Osteoblast (primary cell): ENCODE measurements at regions not wholly inside any gene's neighbourhood (a gene's known extent, or its start where the extent isn't known, plus 50 kb on each side); places are given as distances from the start of the nearest gene placed in this dataset.

ENCODE experiments used
- DNase-seq: peaks from one replicate; pipeline ENCODE4 v3.0.0; 2011; ENCODE audit warnings: low spot score, mixed read lengths; ENCODE audit not compliant: insufficient read length; ENCODE audit errors: missing footprints
- H2AFZ ChIP-seq: 2 replicates; pipeline ENCODE4 v1.6.0; 2011; ENCODE audit warnings: mild to moderate bottlenecking, low read length
- H3K27ac ChIP-seq: 2 replicates; pipeline ENCODE4 v1.5.1; 2011; ENCODE audit warnings: mild to moderate bottlenecking, low read depth, low read length, moderate library complexity
- H3K27me3 ChIP-seq: 2 replicates; pipeline ENCODE4 v1.6.0; 2012; ENCODE audit warnings: mild to moderate bottlenecking, control low read depth, inconsistent platforms, low read length, moderate library complexity; ENCODE audit not compliant: insufficient read depth
- H3K36me3 ChIP-seq: 2 replicates; pipeline ENCODE4 v1.5.1; 2011; ENCODE audit warnings: mild to moderate bottlenecking, low read length, control low read depth, moderate library complexity; ENCODE audit not compliant: insufficient read depth
- H3K4me1 ChIP-seq: 2 replicates; pipeline ENCODE4 v1.5.1; 2011; ENCODE audit warnings: mild to moderate bottlenecking, low read length, control low read depth, moderate library complexity; ENCODE audit not compliant: insufficient read depth
- H3K4me2 ChIP-seq: 2 replicates; pipeline ENCODE4 v1.6.0; 2011; ENCODE audit warnings: mild to moderate bottlenecking, low read length; ENCODE audit not compliant: insufficient read depth
- H3K4me3 ChIP-seq: fragments of 200-600 bp; sonication (generic); 3 replicates; pipeline ENCODE4 v1.5.1; 2012; ENCODE audit warnings: mild to moderate bottlenecking, low read length, inconsistent platforms; ENCODE audit not compliant: insufficient read depth
- H3K79me2 ChIP-seq: 2 replicates; pipeline ENCODE4 v1.6.0; 2012; ENCODE audit warnings: mild to moderate bottlenecking, low read length, control low read depth, inconsistent platforms; ENCODE audit not compliant: insufficient read depth
- H3K9me3 ChIP-seq: 2 replicates; pipeline ENCODE4 v1.5.1; 2011; ENCODE audit warnings: low read depth, low read length, control low read depth
- H4K20me1 ChIP-seq: 2 replicates; pipeline ENCODE4 v1.6.0; 2012; ENCODE audit warnings: mild to moderate bottlenecking, low read length, control low read depth; ENCODE audit not compliant: insufficient read depth
- CTCF ChIP-seq: IDR thresholded peaks from 2 replicates; pipeline ENCODE4 v1.5.1; 2011; ENCODE audit warnings: mild to moderate bottlenecking, low read depth, low read length, moderate library complexity; ENCODE audit errors: extremely low read depth

GRCh38 chr1:17920881-17921640 lies 165.9 kb downstream of the ACTL8 start:
- Histone ChIP-seq H3K4me1 (no peaks in the 10 kb centered on the region), H3K36me3 (no peaks in the 10 kb centered on the region), H3K4me3 (no peak overlapping the region), H3K9me3 (no peaks in the 10 kb centered on the region), H3K79me2 (no peaks in the 10 kb centered on the region), H3K4me2 (no peak overlapping the region), H3K27me3 (peaks cover 12% of the 10 kb centered on the region), H4K20me1 (no peaks in the 10 kb centered on the region), H3K27ac (no peak overlapping the region), H2AFZ (no peak overlapping the region)
- DNase-seq: no peak
- TF ChIP-seq CTCF: no peak

GRCh38 chr1:17922833-17923232 lies 167.7 kb downstream of the ACTL8 start:
- no peaks in the 10 kb centered on the region for H4K20me1 ChIP-seq
- no peaks in the 10 kb centered on the region for H3K9me3 ChIP-seq
- H3K4me2 ChIP-seq: no peak overlapping the region
- H3K4me1 ChIP-seq: no peaks in the 10 kb centered on the region
- H3K27ac ChIP-seq: no peak overlapping the region
- peaks cover 11% of the 10 kb centered on the region for H3K27me3 ChIP-seq
- no peak overlapping the region for H3K4me3 ChIP-seq
- no peaks in the 10 kb centered on the region for H3K79me2 ChIP-seq
- no peaks in the 10 kb centered on the region for H3K36me3 ChIP-seq
- DNase-seq: no peak
- no peak overlapping the region for H2AFZ ChIP-seq
- TF ChIP-seq CTCF: peak; percentile 72

GRCh38 chr1:17923666-17924065 lies 168.5 kb downstream of the ACTL8 start:
- Histone ChIP-seq H2AFZ (no peak overlapping the region), H3K27me3 (peaks cover 11% of the 10 kb centered on the region), H3K27ac (no peak overlapping the region), H3K9me3 (no peaks in the 10 kb centered on the region), H3K4me1 (no peaks in the 10 kb centered on the region), H3K4me2 (no peak overlapping the region), H3K79me2 (no peaks in the 10 kb centered on the region), H3K36me3 (no peaks in the 10 kb centered on the region), H4K20me1 (no peaks in the 10 kb centered on the region), H3K4me3 (no peak overlapping the region)
- DNase-seq: no peak
- TF ChIP-seq CTCF: no peak

- Histone ChIP-seq H3K79me2 (no peaks in the 10 kb centered on the region), H2AFZ (no peak overlapping the region), H3K27me3 (peaks cover 11% of the 10 kb centered on the region), H3K4me3 (no peak overlapping the region), H3K36me3 (no peaks in the 10 kb centered on the region), H3K4me1 (no peaks in the 10 kb centered on the region), H3K4me2 (no peak overlapping the region), H3K9me3 (no peaks in the 10 kb centered on the region), H4K20me1 (no peaks in the 10 kb centered on the region), H3K27ac (no peak overlapping the region)
- no peak for TF ChIP-seq CTCF
- no peak for DNase-seq
Measured at GRCh38 chr1:17924578-17924977, 169.4 kb downstream of the ACTL8 start.
